ENCODE measurements at regions not wholly inside any gene's neighbourhood (a gene's known extent, or its start where the extent isn't known, plus 50 kb on each side); places are given as distances from the start of the nearest gene placed in this dataset.

DNA sequence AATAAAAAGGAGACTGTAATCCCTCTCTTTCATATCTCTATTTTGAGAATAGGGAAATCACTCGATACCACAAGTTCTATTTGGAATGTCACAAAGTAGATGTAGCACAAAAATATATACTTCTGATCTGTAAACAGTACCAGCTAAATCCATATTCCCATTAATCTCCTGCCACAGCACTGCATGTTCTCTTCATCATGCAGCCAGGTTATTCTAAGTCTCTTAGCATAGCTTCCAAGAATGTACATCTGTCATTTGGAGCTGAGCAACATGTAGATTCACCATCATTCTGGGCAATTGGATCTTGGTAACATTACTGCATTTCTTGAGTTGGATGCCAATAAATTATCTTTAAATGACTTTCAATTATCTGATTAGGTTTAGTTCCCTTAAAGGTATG, 1874.5 kb downstream of the MRPL39 start:
- DNase-seq (ENCODE audit: low spot score) = no peak

DNA sequence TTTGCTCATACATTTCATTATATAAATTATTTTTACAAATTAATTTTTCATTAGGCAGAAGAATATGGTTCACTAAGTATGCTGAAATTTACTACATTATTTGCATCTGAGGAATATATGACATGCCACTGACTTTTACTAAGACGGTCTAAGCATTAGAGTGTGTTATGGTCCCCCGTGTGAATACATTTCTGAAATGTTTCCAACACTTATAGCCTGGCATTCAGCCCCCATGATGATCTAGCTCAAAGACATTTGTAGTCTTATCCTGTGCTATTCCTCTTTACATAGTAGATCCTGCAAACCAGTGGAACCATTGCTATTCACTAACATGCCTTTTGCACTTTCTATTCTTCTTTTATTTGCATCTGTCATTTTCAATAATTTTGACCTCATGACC, 1878.0 kb downstream of the MRPL39 start:
- DNase-seq (ENCODE audit: low spot score) = no peak

- DNase-seq (ENCODE audit: low spot score) = no peak
These were observed 1881.7 kb downstream of the MRPL39 start for GRCh38 chr21:23725576-23725975.

DNA sequence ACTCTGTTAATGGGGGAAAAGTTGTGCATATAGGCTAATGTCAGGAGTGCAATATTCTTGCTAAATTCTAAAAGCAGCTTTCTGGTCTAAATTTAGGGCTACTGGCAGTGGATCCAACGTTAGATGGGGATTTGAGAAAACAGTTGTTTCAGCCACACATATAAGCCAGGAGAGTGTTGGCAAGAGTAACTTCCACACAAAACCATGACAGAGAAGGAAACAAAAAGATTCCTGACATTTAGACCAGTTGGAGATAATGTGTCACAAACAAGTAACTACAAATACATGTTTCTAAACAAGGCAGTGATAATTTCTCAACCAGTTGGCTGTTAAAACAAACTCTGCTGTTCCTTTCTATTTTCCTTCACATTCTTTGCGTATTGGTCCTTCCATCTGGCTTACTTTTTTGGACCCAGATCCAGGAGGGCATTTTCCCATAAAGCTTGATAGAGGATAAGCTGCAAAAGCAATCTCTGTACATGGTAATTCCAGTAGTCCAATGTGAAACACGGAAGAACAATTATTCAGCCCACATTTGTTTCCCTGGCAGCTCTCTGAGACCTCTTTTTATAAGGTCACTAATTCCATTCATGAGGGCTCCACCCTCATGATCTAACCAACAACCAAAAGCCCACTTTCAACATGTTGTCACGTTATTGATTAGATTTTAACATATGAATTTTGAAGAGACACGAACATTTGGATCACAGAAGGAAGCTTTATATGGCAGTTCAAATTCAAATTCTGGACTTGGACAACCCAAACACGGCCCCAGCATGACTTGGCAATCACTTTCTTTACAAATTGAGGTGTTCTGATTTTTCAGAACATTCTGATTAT, 1888.6 kb downstream of the MRPL39 start:
- no peak for DNase-seq (ENCODE audit: low spot score)

GRCh38 chr21:23712166-23712565, 1895.1 kb downstream of the MRPL39 start:
- DNase-seq (ENCODE audit: low spot score) = no peak

- no peak for DNase-seq (ENCODE audit: low spot score)
These were observed 1900.8 kb downstream of the MRPL39 start for GRCh38 chr21:23706431-23706830.

- DNase-seq (ENCODE audit: low spot score) = no peak
These were observed 1907.9 kb downstream of the MRPL39 start for GRCh38 chr21:23699402-23699801.

DNA sequence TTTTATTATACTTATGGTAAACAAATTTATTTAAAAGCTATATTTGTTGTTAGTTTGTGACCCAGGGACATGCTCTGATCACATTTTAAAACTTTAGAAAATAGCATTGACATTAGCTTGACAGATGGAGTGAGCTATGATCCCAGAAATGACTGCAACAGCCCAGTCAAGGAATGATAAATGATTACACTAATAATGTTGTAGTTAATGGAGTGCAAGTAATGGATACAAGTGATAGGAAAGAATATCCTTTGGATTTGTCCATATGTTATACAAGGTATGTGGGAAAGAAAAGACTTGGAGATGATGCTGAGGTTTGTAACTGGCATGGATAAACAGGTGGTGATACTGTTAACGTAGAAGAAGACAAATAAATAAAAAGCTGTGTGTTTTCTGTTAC, 1908.7 kb downstream of the MRPL39 start:
- no peak for DNase-seq (ENCODE audit: low spot score)

DNA sequence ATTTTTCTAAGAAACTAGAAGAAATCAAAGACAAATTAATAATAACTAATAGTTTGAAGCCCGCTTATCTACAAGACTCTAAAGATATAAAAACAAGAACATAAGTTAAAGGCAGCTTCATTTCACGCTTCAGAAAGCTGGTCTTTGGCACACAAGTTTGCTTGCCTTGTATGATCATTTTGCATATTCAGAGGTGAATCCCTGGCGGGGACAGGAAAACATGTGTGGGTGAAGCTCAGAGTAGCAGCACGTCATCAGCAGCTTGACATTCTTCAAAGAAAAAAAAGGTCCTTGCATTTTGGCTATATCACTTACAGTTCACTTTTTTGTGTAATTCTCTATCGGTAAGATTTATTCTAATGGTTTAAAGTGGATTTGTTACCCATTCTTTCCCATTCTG, 1911.8 kb downstream of the MRPL39 start:
- no peak for DNase-seq (ENCODE audit: low spot score)

DNA sequence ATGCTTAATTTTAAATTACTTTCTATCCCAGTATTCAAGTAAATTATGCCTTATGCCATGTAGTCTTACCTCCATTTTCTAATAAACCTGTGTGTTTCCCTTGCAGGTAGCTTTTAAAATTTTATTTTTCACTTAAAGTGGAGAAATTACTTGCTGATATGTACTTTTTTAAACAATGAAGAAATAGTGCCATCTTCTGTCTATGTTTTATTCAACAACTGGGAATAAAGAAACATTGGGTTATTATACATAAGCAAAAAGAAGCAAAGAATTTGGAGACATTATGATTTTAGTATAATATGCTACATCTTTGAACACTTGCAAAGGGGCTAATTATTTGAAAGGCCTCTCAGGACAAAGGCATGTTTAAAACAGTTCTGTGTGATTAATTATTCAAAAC, 1912.9 kb downstream of the MRPL39 start:
- DNase-seq (ENCODE audit: low spot score) = no peak

DNA sequence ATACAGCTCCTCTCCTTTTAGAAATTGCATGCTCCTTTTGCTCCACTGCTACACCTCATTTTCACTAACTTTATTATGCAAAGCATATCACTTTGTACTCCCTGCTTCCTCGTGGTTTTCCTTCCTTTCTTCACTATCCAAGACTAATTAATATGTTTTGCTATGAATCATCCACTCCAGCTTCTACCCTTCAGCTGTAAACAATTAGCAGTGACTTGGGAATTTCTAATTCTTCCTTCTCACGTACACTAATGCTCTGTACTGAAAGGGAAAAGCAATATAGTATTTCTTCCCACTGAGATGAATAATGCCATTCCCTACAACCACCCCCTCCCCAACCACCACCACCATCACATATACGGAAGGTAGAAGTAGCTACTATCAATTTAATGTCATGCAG, 1917.0 kb downstream of the MRPL39 start:
- DNase-seq (ENCODE audit: low spot score) = no peak

DNA sequence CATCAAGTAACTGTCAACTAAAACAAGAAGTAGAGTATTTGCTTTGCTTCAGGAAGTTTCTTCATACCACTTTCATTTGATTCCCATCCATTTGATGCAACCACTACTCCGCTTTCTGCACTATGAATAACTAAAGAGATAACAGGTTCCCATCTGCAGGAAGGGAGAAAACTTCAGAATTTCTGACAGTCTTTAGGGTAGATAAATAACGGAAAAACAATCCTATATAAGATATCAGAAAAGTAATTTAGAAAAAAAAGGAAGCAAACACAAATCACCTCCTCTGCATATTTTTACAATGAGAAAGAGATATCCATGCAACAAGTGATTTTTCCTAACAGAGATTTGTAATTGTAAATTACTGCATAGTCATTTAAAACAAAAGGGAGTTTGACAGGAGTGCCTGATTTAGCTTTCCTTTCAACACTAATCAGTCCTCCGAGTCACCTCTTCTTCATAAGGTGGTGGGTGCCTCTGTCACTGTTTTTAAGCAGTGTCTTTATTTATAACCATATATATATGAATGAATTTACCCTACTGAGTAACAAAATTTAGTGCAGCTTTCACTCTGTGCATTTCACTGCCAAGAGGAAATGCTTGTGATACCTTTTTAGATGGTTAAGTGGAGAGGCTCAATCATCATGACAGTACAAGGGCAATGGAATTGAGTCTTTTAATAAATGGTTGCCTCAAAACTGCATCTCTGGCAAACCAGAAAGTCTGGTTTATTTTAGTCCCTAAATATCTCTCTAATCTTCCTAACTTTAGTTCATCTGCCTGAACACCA, 1920.4 kb downstream of the MRPL39 start:
- DNase-seq (ENCODE audit: low spot score) = no peak

GRCh38 chr21:23684431-23684830, 1922.8 kb downstream of the MRPL39 start:
- DNase-seq (ENCODE audit: low spot score) = no peak

DNA sequence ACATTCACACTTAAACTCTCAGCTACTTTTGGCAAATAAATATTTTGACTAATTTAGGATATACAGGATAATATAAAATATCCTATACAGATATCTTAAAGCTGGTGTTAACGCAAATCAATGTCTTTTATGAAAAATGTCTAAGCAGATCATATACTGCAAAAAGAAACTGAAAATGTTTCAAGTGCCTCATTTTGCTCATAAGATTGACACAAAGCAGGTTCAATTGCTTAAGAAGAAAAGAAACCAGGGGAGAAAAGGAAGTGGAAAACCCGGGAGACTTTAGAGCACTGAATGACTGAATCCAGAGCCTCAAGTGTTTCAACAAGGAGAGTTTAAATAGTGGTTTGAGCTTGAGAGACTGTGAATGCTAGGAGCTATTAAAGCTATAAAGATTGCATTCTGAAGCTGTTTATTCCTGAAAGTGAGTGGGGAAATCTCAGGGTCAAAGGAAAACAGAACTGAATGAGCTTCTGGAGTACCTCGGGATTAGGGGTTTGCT, 1943.0 kb downstream of the MRPL39 start:
- no peak for DNase-seq (ENCODE audit: low spot score)

GRCh38 chr21:23660560-23660959, 1946.7 kb downstream of the MRPL39 start:
- no peak for DNase-seq (ENCODE audit: low spot score)

DNA sequence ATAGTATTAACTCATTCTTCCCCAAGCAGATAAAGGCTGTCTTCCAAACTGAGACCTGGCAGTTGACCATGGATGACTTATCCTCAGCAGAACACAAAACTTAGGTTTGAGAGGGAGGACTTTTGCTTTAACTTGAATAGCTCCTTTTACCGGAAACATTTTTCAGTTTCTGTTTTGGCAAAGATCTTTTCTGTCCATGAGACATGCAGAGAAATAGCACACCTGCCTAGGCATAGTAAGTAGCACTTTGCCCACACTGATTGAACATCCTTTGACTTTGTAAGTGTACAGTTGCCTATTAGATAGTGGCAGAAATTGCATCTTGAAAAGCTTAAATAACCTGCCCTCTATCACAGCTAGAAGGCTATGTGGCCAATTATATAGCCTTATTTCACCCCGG, 1962.5 kb downstream of the MRPL39 start:
- DNase-seq (ENCODE audit: low spot score) = no peak

DNA sequence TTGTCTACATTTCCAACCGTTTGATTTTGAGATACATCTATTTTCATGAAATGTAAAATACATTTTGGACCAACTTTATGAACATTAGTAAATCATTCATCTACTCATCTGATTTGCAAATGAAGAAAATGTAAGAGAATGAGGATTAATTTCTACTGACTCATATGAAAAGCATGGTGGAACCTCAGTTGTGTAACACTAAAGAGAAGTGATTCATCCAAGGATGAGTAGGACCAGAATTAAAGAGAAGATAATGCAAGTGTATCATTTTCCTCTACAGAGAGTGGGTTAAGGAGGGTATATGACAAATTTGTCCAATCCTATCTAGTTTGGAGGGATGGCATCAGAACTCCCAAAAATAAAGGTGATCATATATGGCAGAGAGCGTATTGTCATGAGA, 1967.6 kb downstream of the MRPL39 start:
- no peak for DNase-seq (ENCODE audit: low spot score)

- no peak for DNase-seq (ENCODE audit: low spot score)
These were observed 1969.1 kb downstream of the MRPL39 start for GRCh38 chr21:23638131-23638695.

- DNase-seq (ENCODE audit: low spot score) = no peak
These were observed 1973.8 kb downstream of the MRPL39 start for GRCh38 chr21:23633447-23633940.

DNA sequence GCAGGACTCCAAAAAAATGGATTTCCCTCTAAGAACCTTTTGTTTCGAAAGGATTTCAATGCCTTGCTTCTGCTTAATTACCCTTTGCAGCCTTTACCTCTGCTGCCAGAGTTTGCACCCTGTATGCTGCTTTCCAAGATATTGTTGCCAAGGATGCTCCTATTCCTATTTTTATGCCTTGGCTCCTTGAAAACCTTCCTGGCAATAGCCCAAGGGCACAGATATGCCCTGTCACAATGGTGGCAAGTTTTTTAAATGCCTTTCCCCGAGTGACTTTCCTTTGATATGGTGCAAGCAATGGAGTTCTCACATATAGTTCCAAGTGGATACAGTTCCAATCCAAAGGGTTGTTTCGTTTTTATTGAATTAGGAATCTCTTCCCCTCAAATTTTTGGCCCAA, 1983.0 kb downstream of the MRPL39 start:
- DNase-seq (ENCODE audit: low spot score) = no peak

DNA sequence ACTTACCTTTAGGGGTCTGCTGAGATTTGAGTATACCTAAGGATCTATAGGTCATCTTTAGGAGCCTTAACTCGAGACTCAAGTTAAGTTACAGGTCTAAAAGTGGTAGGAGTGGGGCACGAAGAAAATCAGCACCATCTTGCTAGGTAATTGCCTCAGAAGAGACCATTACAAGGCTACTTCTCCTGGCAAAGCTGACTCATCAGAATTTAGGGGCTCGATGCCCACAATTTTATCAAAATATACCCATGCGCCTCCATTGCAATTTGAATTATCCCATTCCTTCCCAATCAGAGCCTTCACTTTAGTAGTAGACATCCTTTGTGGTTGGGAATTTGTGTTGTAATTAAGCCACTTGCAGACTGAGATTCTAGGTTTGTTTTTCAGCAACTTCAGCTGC, 1994.3 kb downstream of the MRPL39 start:
- no peak for DNase-seq (ENCODE audit: low spot score)

DNA sequence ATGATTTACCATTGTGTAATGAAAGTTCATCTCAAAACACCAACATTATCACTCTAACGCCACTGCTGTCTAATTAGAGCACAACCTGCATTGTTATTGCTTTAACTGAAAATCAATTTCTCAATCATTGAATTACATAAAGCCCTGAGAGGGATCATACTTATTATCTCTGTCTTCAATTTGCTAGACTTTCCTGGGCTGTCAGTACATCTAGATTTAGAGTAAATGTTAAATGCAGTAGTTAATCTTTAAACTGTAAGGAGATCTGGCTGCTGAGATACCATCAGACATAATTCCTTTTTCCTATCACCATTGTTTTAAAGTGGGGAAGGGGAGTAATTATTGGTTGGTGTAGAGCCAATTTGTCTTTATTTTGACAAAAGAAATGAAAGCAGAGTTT, 1995.1 kb downstream of the MRPL39 start:
- no peak for DNase-seq (ENCODE audit: low spot score)

Measured in Ammon's horn (tissue), 1 donor.